ENCODE measurements at regions not wholly inside any gene's neighbourhood (a gene's known extent, or its start where the extent isn't known, plus 50 kb on each side); places are given as distances from the start of the nearest gene placed in this dataset.

DNA sequence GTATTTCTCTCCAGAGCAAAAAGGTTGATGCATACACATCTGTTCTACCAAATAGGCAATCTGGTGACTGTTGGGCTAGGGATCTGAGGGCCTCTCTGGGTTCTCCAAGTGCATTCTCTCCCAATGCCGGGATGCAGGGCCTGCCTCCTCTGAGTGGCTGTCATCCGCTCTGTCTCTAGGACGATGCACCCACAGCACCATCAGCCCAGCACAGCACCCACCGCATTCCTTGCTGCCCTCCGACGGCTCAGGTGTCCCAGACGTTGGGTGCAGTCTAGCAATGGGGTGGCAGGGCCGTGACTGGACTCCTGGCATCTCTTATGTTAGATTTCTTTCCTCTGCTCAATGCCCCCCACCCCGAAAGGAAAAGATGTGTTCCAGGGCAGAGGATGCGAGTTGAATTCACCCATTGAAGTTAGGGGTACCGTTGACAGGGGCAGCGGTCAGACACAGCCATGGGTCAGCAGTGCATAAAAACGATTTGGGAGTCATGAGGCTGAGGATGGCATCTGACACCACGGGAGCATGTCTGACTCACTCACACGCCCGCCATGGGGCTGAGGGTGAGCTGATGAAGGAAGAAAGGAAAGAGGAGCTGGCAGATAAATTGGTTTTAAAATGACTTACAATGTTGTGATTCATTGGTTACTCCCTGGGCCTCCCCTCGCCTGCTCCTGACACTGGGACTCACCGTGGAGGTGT is 93.2 kb upstream of the C14orf180 start:
- no peaks in the 10 kb centered on the region for H3K36me3 ChIP-seq (ENCODE audit: control insufficient read depth, insufficient read depth, low read length)
- ChIA-PET CTCF (no interaction called here), POLR2A (no interaction called here)
- peaks cover 1% of the 10 kb centered on the region; the same call in 1 of the 2 replicates for H3K27me3 ChIP-seq (replicated peaks; ENCODE audit: control insufficient read depth, insufficient read depth, low read length)
- no peak overlapping the region for H3K4me3 ChIP-seq (ENCODE audit: low read depth, low read length)
- Mint-ChIP-seq H3K4me1 (ENCODE audit: low read depth, unreplicated experiment) (no peaks in the 10 kb centered on the region), H3K27ac (ENCODE audit: unreplicated experiment) (no peak overlapping the region), H3K9me3 (ENCODE audit: unreplicated experiment) (peaks cover 22% of the 10 kb centered on the region), H3K36me3 (ENCODE audit: insufficient read depth, unreplicated experiment) (peaks cover 4% of the 10 kb centered on the region), H3K27me3 (ENCODE audit: insufficient read depth, unreplicated experiment) (peaks cover 13% of the 10 kb centered on the region), H3K4me3 (ENCODE audit: unreplicated experiment) (no peak overlapping the region)
- no peak for DNase-seq
- TF ChIP-seq, protein P1, sequence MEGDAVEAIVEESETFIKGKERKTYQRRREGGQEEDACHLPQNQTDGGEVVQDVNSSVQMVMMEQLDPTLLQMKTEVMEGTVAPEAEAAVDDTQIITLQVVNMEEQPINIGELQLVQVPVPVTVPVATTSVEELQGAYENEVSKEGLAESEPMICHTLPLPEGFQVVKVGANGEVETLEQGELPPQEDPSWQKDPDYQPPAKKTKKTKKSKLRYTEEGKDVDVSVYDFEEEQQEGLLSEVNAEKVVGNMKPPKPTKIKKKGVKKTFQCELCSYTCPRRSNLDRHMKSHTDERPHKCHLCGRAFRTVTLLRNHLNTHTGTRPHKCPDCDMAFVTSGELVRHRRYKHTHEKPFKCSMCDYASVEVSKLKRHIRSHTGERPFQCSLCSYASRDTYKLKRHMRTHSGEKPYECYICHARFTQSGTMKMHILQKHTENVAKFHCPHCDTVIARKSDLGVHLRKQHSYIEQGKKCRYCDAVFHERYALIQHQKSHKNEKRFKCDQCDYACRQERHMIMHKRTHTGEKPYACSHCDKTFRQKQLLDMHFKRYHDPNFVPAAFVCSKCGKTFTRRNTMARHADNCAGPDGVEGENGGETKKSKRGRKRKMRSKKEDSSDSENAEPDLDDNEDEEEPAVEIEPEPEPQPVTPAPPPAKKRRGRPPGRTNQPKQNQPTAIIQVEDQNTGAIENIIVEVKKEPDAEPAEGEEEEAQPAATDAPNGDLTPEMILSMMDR (IDR thresholded peaks at IDR 0.05; ENCODE audit: insufficient read depth in 1 of 2, low read depth in 1 of 2, low read length in 1 of 2, severe bottlenecking in 1 of 2, unreplicated experiment in 1 of 2): no peak
- BruUV-seq (replicated peaks): no TSS peak
- H3K4me1 ChIP-seq: no peaks in the 10 kb centered on the region
- peaks cover 5% of the 10 kb centered on the region for H3K9me3 ChIP-seq
- intact Hi-C loops (cut with micrococcal nuclease; ENCODE audit: unreplicated experiment): no loop called here

GRCh38 chr14:104494483-104494882 is 85.1 kb upstream of the C14orf180 start:
- H3K4me3 Mint-ChIP-seq (ENCODE audit: unreplicated experiment): no peak overlapping the region
- H3K36me3 Mint-ChIP-seq (ENCODE audit: insufficient read depth, unreplicated experiment): no peaks in the 10 kb centered on the region
- H3K9me3 Mint-ChIP-seq (ENCODE audit: unreplicated experiment): no peaks in the 10 kb centered on the region
- ChIA-PET CTCF (no interaction called here), POLR2A (no interaction called here)
- no peak for DNase-seq
- no peaks in the 10 kb centered on the region for H3K4me1 Mint-ChIP-seq (ENCODE audit: low read depth, unreplicated experiment)
- H3K27me3 Mint-ChIP-seq (ENCODE audit: insufficient read depth, unreplicated experiment): peaks cover 2% of the 10 kb centered on the region
- Histone ChIP-seq H3K9me3 (no peaks in the 10 kb centered on the region), H3K4me3 (ENCODE audit: low read depth, low read length) (no peak overlapping the region), H3K27me3 (replicated peaks; ENCODE audit: control insufficient read depth, insufficient read depth, low read length) (no peaks in the 10 kb centered on the region; the same call in 1 of the 2 replicates), H3K36me3 (ENCODE audit: control insufficient read depth, insufficient read depth, low read length) (no peaks in the 10 kb centered on the region), H3K4me1 (no peaks in the 10 kb centered on the region)
- no TSS peak for BruUV-seq (replicated peaks)
- intact Hi-C loops (cut with micrococcal nuclease; ENCODE audit: unreplicated experiment): no loop called here
- TF ChIP-seq, protein P1 (IDR thresholded peaks at IDR 0.05; ENCODE audit: insufficient read depth in 1 of 2, low read depth in 1 of 2, low read length in 1 of 2, severe bottlenecking in 1 of 2, unreplicated experiment in 1 of 2): no peak
- no peak overlapping the region for H3K27ac Mint-ChIP-seq (ENCODE audit: unreplicated experiment)

- ChIA-PET POLR2A (no interaction called here), CTCF (no interaction called here)
- Mint-ChIP-seq H3K9me3 (ENCODE audit: unreplicated experiment) (no peaks in the 10 kb centered on the region), H3K27me3 (ENCODE audit: insufficient read depth, unreplicated experiment) (peaks cover 2% of the 10 kb centered on the region), H3K4me1 (ENCODE audit: low read depth, unreplicated experiment) (no peaks in the 10 kb centered on the region), H3K4me3 (ENCODE audit: unreplicated experiment) (no peak overlapping the region), H3K27ac (ENCODE audit: unreplicated experiment) (no peak overlapping the region), H3K36me3 (ENCODE audit: insufficient read depth, unreplicated experiment) (no peaks in the 10 kb centered on the region)
- BruUV-seq (replicated peaks): no TSS peak
- intact Hi-C loops (cut with micrococcal nuclease; ENCODE audit: unreplicated experiment): no loop called here
- no peak for DNase-seq
- Histone ChIP-seq H3K36me3 (ENCODE audit: control insufficient read depth, insufficient read depth, low read length) (no peaks in the 10 kb centered on the region), H3K27me3 (replicated peaks; ENCODE audit: control insufficient read depth, insufficient read depth, low read length) (no peaks in the 10 kb centered on the region; the same call in 1 of the 2 replicates), H3K4me1 (no peaks in the 10 kb centered on the region), H3K4me3 (ENCODE audit: low read depth, low read length) (no peak overlapping the region), H3K9me3 (no peaks in the 10 kb centered on the region)
- TF ChIP-seq, protein P1 (IDR thresholded peaks at IDR 0.05; ENCODE audit: insufficient read depth in 1 of 2, low read depth in 1 of 2, low read length in 1 of 2, severe bottlenecking in 1 of 2, unreplicated experiment in 1 of 2): no peak
Observed at GRCh38 chr14:104496095-104496494, 83.5 kb upstream of the C14orf180 start.
